ENCODE measurements at regions not wholly inside any gene's neighbourhood (a gene's known extent, or its start where the extent isn't known, plus 50 kb on each side); places are given as distances from the start of the nearest gene placed in this dataset.

DNA sequence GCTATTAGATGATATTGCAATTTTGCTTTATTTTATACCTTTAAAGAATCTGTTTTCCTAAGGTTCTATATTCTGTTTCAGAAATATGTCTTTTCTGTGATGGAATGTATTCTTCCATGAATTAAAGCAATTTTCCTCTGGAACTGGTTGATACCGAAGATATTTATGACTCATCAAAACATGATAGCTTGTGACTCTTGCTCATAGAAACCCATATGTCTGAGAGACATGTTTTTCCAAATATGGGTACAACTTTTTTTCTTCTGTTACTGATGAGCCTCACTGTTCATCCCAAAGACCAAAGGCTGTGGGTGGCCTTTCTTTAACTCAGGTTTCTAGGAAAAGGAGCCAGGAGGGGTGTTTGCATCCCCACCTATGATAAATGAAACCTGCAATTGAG is 126.1 kb upstream of the PAPPA start:
- TF ChIP-seq, protein P1, sequence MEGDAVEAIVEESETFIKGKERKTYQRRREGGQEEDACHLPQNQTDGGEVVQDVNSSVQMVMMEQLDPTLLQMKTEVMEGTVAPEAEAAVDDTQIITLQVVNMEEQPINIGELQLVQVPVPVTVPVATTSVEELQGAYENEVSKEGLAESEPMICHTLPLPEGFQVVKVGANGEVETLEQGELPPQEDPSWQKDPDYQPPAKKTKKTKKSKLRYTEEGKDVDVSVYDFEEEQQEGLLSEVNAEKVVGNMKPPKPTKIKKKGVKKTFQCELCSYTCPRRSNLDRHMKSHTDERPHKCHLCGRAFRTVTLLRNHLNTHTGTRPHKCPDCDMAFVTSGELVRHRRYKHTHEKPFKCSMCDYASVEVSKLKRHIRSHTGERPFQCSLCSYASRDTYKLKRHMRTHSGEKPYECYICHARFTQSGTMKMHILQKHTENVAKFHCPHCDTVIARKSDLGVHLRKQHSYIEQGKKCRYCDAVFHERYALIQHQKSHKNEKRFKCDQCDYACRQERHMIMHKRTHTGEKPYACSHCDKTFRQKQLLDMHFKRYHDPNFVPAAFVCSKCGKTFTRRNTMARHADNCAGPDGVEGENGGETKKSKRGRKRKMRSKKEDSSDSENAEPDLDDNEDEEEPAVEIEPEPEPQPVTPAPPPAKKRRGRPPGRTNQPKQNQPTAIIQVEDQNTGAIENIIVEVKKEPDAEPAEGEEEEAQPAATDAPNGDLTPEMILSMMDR (IDR thresholded peaks at IDR 0.05; ENCODE audit: low read depth, low read length) = no peak
- TF ChIP-seq EZH2phosphoT487 (IDR thresholded peaks at IDR 0.05; ENCODE audit: low read depth) = no peak

Measured in OCI-LY3 (cell line).